22Rv1 (cell line): ENCODE measurements at regions not wholly inside any gene's neighbourhood (a gene's known extent, or its start where the extent isn't known, plus 50 kb on each side); places are given as distances from the start of the nearest gene placed in this dataset.

Experiments used
- CTCF ChIP-seq: fragments of 450-650 bp; IDR thresholded peaks from 2 replicates; pipeline ENCODE4 v1.5.1; 2017; ENCODE audit warnings: mild to moderate bottlenecking
- ZFX ChIP-seq: fragments of 450-650 bp; IDR thresholded peaks from 2 replicates; pipeline ENCODE4 v1.6.1; 2017; ENCODE audit warnings: antibody characterized with exemption, borderline replicate concordance

GRCh38 chr2:66675591-66675990, 240.7 kb downstream of the MEIS1 start:
- TF ChIP-seq CTCF: no peak
- no peak for TF ChIP-seq ZFX
